ENCODE measurements at regions not wholly inside any gene's neighbourhood (a gene's known extent, or its start where the extent isn't known, plus 50 kb on each side); places are given as distances from the start of the nearest gene placed in this dataset.
A peak's percentile ranks its signal among the peaks of the same experiment; 100 is the strongest.

GRCh38 chr9:103798620-103799019 is 295.5 kb upstream of the SMC2 start:
- H3K4me3 ChIP-seq (ENCODE audit: low read depth in 1 of 3, low read length in 3 of 3) = no peak overlapping the region
- H3K9me3 ChIP-seq (ENCODE audit: control insufficient read depth in 2 of 2, insufficient read depth in 1 of 2, low read depth in 1 of 2, low read length in 1 of 2) = no peaks in the 10 kb centered on the region
- peak in 1 of 2 donors; percentile 15 for DNase-seq
- H3K27ac ChIP-seq (ENCODE audit: low read depth in 1 of 3, low read length in 2 of 3) = no peak overlapping the region
- no peaks in the 10 kb centered on the region for H3K4me1 ChIP-seq (ENCODE audit: control insufficient read depth in 3 of 3, insufficient read depth in 2 of 3, low read depth in 1 of 3, low read length in 2 of 3)
- FAIRE-seq = no peak
- no peaks in the 10 kb centered on the region for H3K27me3 ChIP-seq (ENCODE audit: control insufficient read depth in 3 of 3, insufficient read depth in 3 of 3, low read length in 3 of 3)
- WGBS, 3 donors = 10 to 47% (median 17%) methylated on average over 1 of the region's 1 CpG
- H3K36me3 ChIP-seq (ENCODE audit: control insufficient read depth in 3 of 3, insufficient read depth in 2 of 3, low read depth in 1 of 3, low read length in 3 of 3) = no peaks in the 10 kb centered on the region

GRCh38 chr9:103799959-103800358 is 294.1 kb upstream of the SMC2 start:
- Histone ChIP-seq H3K36me3 (ENCODE audit: control insufficient read depth in 3 of 3, insufficient read depth in 2 of 3, low read depth in 1 of 3, low read length in 3 of 3) (no peaks in the 10 kb centered on the region), H3K4me3 (ENCODE audit: low read depth in 1 of 3, low read length in 3 of 3) (no peak overlapping the region), H3K4me1 (ENCODE audit: control insufficient read depth in 3 of 3, insufficient read depth in 2 of 3, low read depth in 1 of 3, low read length in 2 of 3) (no peaks in the 10 kb centered on the region), H3K27me3 (ENCODE audit: control insufficient read depth in 3 of 3, insufficient read depth in 3 of 3, low read length in 3 of 3) (no peaks in the 10 kb centered on the region), H3K27ac (ENCODE audit: low read depth in 1 of 3, low read length in 2 of 3) (no peak overlapping the region), H3K9me3 (ENCODE audit: control insufficient read depth in 2 of 2, insufficient read depth in 1 of 2, low read depth in 1 of 2, low read length in 1 of 2) (no peaks in the 10 kb centered on the region)
- DNase-seq (no peak), FAIRE-seq (no peak)
- WGBS, 3 donors = 71 to 77% (median 76%) methylated on average over 1 of the region's 1 CpG

- Histone ChIP-seq H3K9me3 (ENCODE audit: control insufficient read depth in 2 of 2, insufficient read depth in 1 of 2, low read depth in 1 of 2, low read length in 1 of 2) (no peaks in the 10 kb centered on the region), H3K36me3 (ENCODE audit: control insufficient read depth in 3 of 3, insufficient read depth in 2 of 3, low read depth in 1 of 3, low read length in 3 of 3) (no peaks in the 10 kb centered on the region), H3K27ac (ENCODE audit: low read depth in 1 of 3, low read length in 2 of 3) (no peak overlapping the region), H3K4me1 (ENCODE audit: control insufficient read depth in 3 of 3, insufficient read depth in 2 of 3, low read depth in 1 of 3, low read length in 2 of 3) (no peaks in the 10 kb centered on the region), H3K27me3 (ENCODE audit: control insufficient read depth in 3 of 3, insufficient read depth in 3 of 3, low read length in 3 of 3) (no peaks in the 10 kb centered on the region), H3K4me3 (ENCODE audit: low read depth in 1 of 3, low read length in 3 of 3) (no peak overlapping the region)
- WGBS, 3 donors = 78 to 85% (median 82%) methylated on average over 1 of the region's 1 CpG
- no peak for FAIRE-seq
- no peak for DNase-seq
Observed at GRCh38 chr9:103802068-103802467, 292.0 kb upstream of the SMC2 start.

GRCh38 chr9:103803245-103803644 is 290.9 kb upstream of the SMC2 start:
- H3K27ac ChIP-seq (ENCODE audit: low read depth in 1 of 3, low read length in 2 of 3) = no peak overlapping the region
- no peaks in the 10 kb centered on the region for H3K27me3 ChIP-seq (ENCODE audit: control insufficient read depth in 3 of 3, insufficient read depth in 3 of 3, low read length in 3 of 3)
- 77 to 90% (median 88%) methylated on average over 2 of the region's 2 CpGs for WGBS, 3 donors
- H3K4me1 ChIP-seq (ENCODE audit: control insufficient read depth in 3 of 3, insufficient read depth in 2 of 3, low read depth in 1 of 3, low read length in 2 of 3) = no peaks in the 10 kb centered on the region
- DNase-seq (no peak), FAIRE-seq (no peak)
- no peaks in the 10 kb centered on the region for H3K36me3 ChIP-seq (ENCODE audit: control insufficient read depth in 3 of 3, insufficient read depth in 2 of 3, low read depth in 1 of 3, low read length in 3 of 3)
- H3K4me3 ChIP-seq (ENCODE audit: low read depth in 1 of 3, low read length in 3 of 3) = no peak overlapping the region
- no peaks in the 10 kb centered on the region for H3K9me3 ChIP-seq (ENCODE audit: control insufficient read depth in 2 of 2, insufficient read depth in 1 of 2, low read depth in 1 of 2, low read length in 1 of 2)

GRCh38 chr9:103804077-103804735 is 289.9 kb upstream of the SMC2 start:
- Histone ChIP-seq H3K9me3 (ENCODE audit: control insufficient read depth in 2 of 2, insufficient read depth in 1 of 2, low read depth in 1 of 2, low read length in 1 of 2) (no peaks in the 10 kb centered on the region), H3K36me3 (ENCODE audit: control insufficient read depth in 3 of 3, insufficient read depth in 2 of 3, low read depth in 1 of 3, low read length in 3 of 3) (no peaks in the 10 kb centered on the region), H3K27ac (ENCODE audit: low read depth in 1 of 3, low read length in 2 of 3) (no peak overlapping the region), H3K27me3 (ENCODE audit: control insufficient read depth in 3 of 3, insufficient read depth in 3 of 3, low read length in 3 of 3) (no peaks in the 10 kb centered on the region), H3K4me3 (ENCODE audit: low read depth in 1 of 3, low read length in 3 of 3) (no peak overlapping the region), H3K4me1 (ENCODE audit: control insufficient read depth in 3 of 3, insufficient read depth in 2 of 3, low read depth in 1 of 3, low read length in 2 of 3) (no peaks in the 10 kb centered on the region)
- FAIRE-seq (no peak), DNase-seq (no peak)
- WGBS, 3 donors = 47 to 71% (median 52%) methylated on average over 1 of the region's 1 CpG

- H3K4me3 ChIP-seq (ENCODE audit: low read depth in 1 of 3, low read length in 3 of 3) = no peak overlapping the region
- FAIRE-seq (no peak), DNase-seq (no peak)
- no peaks in the 10 kb centered on the region for H3K36me3 ChIP-seq (ENCODE audit: control insufficient read depth in 3 of 3, insufficient read depth in 2 of 3, low read depth in 1 of 3, low read length in 3 of 3)
- no peak overlapping the region for H3K27ac ChIP-seq (ENCODE audit: low read depth in 1 of 3, low read length in 2 of 3)
- WGBS, 3 donors = 54 to 66% (median 58%) methylated on average over 3 of the region's 3 CpGs
- no peaks in the 10 kb centered on the region for H3K4me1 ChIP-seq (ENCODE audit: control insufficient read depth in 3 of 3, insufficient read depth in 2 of 3, low read depth in 1 of 3, low read length in 2 of 3)
- no peaks in the 10 kb centered on the region for H3K9me3 ChIP-seq (ENCODE audit: control insufficient read depth in 2 of 2, insufficient read depth in 1 of 2, low read depth in 1 of 2, low read length in 1 of 2)
- H3K27me3 ChIP-seq (ENCODE audit: control insufficient read depth in 3 of 3, insufficient read depth in 3 of 3, low read length in 3 of 3) = no peaks in the 10 kb centered on the region
Observed at GRCh38 chr9:103809745-103810144, 284.4 kb upstream of the SMC2 start.

- Histone ChIP-seq H3K27ac (ENCODE audit: low read depth in 1 of 3, low read length in 2 of 3) (no peak overlapping the region), H3K36me3 (ENCODE audit: control insufficient read depth in 3 of 3, insufficient read depth in 2 of 3, low read depth in 1 of 3, low read length in 3 of 3) (no peaks in the 10 kb centered on the region), H3K27me3 (ENCODE audit: control insufficient read depth in 3 of 3, insufficient read depth in 3 of 3, low read length in 3 of 3) (no peaks in the 10 kb centered on the region), H3K4me3 (ENCODE audit: low read depth in 1 of 3, low read length in 3 of 3) (no peak overlapping the region), H3K9me3 (ENCODE audit: control insufficient read depth in 2 of 2, insufficient read depth in 1 of 2, low read depth in 1 of 2, low read length in 1 of 2) (no peaks in the 10 kb centered on the region), H3K4me1 (ENCODE audit: control insufficient read depth in 3 of 3, insufficient read depth in 2 of 3, low read depth in 1 of 3, low read length in 2 of 3) (no peaks in the 10 kb centered on the region)
- no peak for DNase-seq
- FAIRE-seq = no peak
Observed at GRCh38 chr9:103811462-103811861, 282.6 kb upstream of the SMC2 start.

- FAIRE-seq = no peak
Observed at GRCh38 chr9:103816146-103816545, 278.0 kb upstream of the SMC2 start.

GRCh38 chr9:103819936-103820335 is 274.2 kb upstream of the SMC2 start:
- FAIRE-seq = no peak
- 83 to 95% (median 85%) methylated on average over 1 of the region's 1 CpG for WGBS, 3 donors

More at GRCh38 chr9:103816146-103816545, 278.0 kb upstream of the SMC2 start:
- no peak for DNase-seq
- Histone ChIP-seq H3K4me1 (ENCODE audit: control insufficient read depth in 3 of 3, insufficient read depth in 2 of 3, low read depth in 1 of 3, low read length in 2 of 3) (no peaks in the 10 kb centered on the region), H3K27ac (ENCODE audit: low read depth in 1 of 3, low read length in 2 of 3) (no peak overlapping the region), H3K4me3 (ENCODE audit: low read depth in 1 of 3, low read length in 3 of 3) (no peak overlapping the region), H3K36me3 (ENCODE audit: control insufficient read depth in 3 of 3, insufficient read depth in 2 of 3, low read depth in 1 of 3, low read length in 3 of 3) (no peaks in the 10 kb centered on the region), H3K27me3 (ENCODE audit: control insufficient read depth in 3 of 3, insufficient read depth in 3 of 3, low read length in 3 of 3) (no peaks in the 10 kb centered on the region), H3K9me3 (ENCODE audit: control insufficient read depth in 2 of 2, insufficient read depth in 1 of 2, low read depth in 1 of 2, low read length in 1 of 2) (no peaks in the 10 kb centered on the region)
- 67 to 84% (median 75%) methylated on average over 4 of the region's 4 CpGs for WGBS, 3 donors

More at GRCh38 chr9:103819936-103820335, 274.2 kb upstream of the SMC2 start:
- Histone ChIP-seq H3K9me3 (ENCODE audit: control insufficient read depth in 2 of 2, insufficient read depth in 1 of 2, low read depth in 1 of 2, low read length in 1 of 2) (no peaks in the 10 kb centered on the region), H3K4me1 (ENCODE audit: control insufficient read depth in 3 of 3, insufficient read depth in 2 of 3, low read depth in 1 of 3, low read length in 2 of 3) (no peaks in the 10 kb centered on the region), H3K27me3 (ENCODE audit: control insufficient read depth in 3 of 3, insufficient read depth in 3 of 3, low read length in 3 of 3) (no peaks in the 10 kb centered on the region), H3K27ac (ENCODE audit: low read depth in 1 of 3, low read length in 2 of 3) (no peak overlapping the region), H3K36me3 (ENCODE audit: control insufficient read depth in 3 of 3, insufficient read depth in 2 of 3, low read depth in 1 of 3, low read length in 3 of 3) (no peaks in the 10 kb centered on the region), H3K4me3 (ENCODE audit: low read depth in 1 of 3, low read length in 3 of 3) (no peak overlapping the region)
- DNase-seq = no peak
